B cell (primary cell): ENCODE measurements at regions not wholly inside any gene's neighbourhood (a gene's known extent, or its start where the extent isn't known, plus 50 kb on each side); places are given as distances from the start of the nearest gene placed in this dataset.

ENCODE experiments used
- EZH2 ChIP-seq: IDR thresholded peaks from 2 replicates; pipeline ENCODE4 v1.6.1; 2012; ENCODE audit warnings: borderline replicate concordance, low read depth, mild to moderate bottlenecking, moderate library complexity, low read length; ENCODE audit not compliant: insufficient read depth, poor library complexity, severe bottlenecking
- TF ChIP-seq, protein P1 (sequence below): fragments of 200-600 bp; IDR thresholded peaks from one replicate; pipeline ENCODE4 v1.8.0; 2022; ENCODE audit warnings: antibody characterized with exemption, mild to moderate bottlenecking

GRCh38 chr2:180412219-180412618, 405.1 kb upstream of the CWC22 start:
- TF ChIP-seq, protein P1, sequence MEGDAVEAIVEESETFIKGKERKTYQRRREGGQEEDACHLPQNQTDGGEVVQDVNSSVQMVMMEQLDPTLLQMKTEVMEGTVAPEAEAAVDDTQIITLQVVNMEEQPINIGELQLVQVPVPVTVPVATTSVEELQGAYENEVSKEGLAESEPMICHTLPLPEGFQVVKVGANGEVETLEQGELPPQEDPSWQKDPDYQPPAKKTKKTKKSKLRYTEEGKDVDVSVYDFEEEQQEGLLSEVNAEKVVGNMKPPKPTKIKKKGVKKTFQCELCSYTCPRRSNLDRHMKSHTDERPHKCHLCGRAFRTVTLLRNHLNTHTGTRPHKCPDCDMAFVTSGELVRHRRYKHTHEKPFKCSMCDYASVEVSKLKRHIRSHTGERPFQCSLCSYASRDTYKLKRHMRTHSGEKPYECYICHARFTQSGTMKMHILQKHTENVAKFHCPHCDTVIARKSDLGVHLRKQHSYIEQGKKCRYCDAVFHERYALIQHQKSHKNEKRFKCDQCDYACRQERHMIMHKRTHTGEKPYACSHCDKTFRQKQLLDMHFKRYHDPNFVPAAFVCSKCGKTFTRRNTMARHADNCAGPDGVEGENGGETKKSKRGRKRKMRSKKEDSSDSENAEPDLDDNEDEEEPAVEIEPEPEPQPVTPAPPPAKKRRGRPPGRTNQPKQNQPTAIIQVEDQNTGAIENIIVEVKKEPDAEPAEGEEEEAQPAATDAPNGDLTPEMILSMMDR, result no peak
- TF ChIP-seq EZH2, result no peak
